HG02798 (cell line): ENCODE measurements at regions not wholly inside any gene's neighbourhood (a gene's known extent, or its start where the extent isn't known, plus 50 kb on each side); places are given as distances from the start of the nearest gene placed in this dataset.

ENCODE experiments used
- ATAC-seq: cut with Tn5 transposase; IDR thresholded peaks from one replicate; pipeline ENCODE4 v1.9.1; 2021; ENCODE audit warnings: mild to moderate bottlenecking; ENCODE audit not compliant: unreplicated experiment, poor library complexity

GRCh38 chr9:107431461-107431860 lies 58.1 kb downstream of the KLF4 start:
- no peak for ATAC-seq

DNA sequence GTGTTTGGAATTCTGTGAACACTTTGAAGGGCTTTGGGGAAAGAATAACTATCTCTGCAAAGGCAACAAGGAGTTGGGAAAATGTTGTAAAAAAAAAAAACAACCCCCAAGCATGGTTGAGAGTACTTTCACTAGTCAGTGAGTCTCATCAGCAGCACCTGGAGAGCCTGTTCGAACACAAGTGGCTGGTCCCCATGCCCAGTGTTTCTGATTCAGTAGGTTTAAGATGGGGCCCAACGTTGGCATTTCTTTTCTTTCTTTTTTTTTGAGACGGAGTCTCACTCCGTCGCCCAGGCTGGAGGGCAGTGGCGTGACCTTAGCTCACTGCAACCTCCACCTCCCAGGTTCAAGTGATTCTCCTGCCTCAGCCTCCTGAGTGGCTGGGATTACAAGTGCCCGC lies 59.5 kb downstream of the KLF4 start:
- ATAC-seq, result no peak

- ATAC-seq, result no peak
Observed at GRCh38 chr9:107426126-107426525, 63.4 kb downstream of the KLF4 start.

- ATAC-seq, result peak; percentile 88
Observed at GRCh38 chr9:107425101-107426025, 64.2 kb downstream of the KLF4 start.

DNA sequence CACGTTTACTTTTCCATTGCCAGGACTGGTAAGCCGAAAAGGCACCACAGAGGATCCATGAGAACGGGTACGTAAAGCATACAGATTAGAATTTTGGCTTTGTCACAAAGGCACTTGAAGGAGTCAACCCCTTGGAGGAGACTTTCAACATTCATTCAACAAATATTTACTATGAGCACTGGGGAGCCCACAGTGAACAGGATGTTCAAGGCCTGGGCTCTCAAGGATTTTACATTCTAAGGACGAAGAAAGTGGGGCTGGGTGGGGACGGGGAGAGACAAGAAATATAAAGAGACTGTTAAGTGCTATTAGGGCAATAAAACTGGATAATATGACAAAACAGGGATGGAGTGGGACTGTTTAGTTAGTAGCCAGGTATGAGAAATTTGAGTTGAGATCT lies 66.0 kb downstream of the KLF4 start:
- no peak for ATAC-seq

DNA sequence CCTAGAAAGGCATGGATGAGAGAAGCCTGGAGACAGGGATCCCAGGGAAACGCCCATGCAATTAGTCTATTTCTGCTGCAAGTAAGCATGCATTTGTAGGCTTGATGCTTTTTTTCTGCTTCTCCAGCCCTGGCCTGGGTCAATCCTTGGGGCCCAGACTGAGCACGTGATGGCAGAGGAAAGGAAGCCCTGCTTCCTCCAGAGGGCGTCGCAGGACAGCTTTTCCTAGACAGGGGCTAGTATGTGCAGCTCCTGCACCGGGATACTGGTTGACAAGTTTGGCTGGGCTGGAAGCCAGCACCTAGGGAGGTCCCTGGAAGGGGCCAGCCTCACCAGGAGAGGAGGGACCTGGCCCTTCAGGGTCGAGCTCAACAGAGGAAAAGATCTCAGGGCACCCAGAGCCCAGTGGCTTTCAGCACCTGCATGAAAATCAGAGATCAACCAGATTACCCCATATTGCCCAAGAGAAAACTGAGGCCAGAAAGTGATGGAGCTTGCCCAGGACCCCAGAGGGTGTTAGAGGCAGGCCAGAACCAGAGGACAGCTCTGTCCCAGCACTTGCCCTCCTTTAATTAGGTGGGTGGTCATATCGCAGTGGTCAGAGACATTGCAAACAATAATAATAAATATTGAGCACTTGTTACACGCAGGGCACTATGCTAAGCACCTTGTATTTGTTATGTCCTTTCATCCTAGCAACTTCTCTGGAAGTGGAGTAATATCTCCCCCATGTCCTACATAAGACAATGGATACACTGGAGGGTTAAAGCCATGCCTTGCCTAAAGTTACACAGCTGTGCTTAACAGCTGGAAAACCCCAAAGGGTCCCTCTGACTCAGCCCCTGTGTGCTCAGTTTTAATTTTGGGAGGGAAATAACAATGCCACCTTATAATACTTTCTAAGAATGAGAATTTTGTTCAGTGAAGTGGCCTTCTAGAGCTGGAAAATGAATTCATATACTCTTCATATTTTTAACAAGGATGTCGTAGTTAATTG lies 67.1 kb downstream of the KLF4 start:
- ATAC-seq, result peak; percentile 48

DNA sequence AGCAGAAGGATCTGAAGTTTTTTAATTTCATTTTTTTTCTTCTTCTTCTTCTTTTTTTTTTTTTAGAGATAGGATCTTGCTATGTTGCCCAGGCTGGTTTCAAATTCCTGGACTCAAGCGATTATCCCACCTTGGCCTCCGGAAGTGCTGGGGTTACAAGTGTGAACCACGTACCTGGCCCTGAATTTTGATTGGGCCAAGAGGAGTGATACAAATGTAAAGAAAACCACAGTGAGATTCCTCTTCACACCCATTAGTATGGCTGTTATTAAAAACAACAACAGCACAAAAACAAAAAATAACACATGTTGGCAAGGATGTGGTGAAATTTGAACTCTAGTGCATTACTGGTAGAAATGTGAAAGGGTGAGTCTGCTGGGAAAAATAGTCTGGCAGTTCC lies 79.1 kb downstream of the KLF4 start:
- ATAC-seq, result no peak

DNA sequence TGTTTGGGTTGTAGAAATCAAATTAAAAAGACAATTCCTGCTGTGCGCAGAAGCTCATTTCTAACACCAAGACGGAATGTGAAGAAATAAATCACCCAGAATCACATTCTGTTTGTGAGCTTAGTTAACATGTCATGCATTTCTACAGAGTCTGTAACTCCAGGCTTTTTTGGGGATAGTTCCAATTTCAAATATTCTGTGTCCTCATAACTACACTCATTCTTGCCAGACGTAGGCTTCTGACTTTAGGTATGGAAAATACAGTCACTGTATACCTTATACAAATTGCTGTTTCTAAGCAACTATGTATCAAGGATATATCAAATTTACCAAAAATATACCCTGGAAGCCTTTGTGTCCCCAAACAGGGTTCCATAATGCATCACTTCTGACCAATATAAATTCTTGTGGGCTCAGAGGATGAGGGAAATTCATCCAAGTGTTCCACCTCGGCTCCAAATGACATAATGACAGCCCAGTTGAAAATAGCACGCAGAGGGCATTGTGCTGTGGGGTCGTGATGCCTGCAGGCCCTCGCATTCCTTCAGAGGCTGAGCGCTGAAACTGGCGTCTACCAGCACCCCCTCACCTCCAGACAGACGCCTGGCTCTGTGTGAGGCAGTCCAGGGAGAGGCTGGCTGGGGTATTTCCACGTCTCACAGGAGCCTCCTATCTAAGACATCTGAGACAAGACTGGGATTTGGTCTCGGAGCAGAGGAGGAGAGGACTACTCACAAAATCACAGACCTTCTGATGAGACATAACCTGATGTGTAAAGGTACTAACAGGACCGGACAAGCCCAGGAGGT lies 79.8 kb downstream of the KLF4 start:
- ATAC-seq, result no peak

DNA sequence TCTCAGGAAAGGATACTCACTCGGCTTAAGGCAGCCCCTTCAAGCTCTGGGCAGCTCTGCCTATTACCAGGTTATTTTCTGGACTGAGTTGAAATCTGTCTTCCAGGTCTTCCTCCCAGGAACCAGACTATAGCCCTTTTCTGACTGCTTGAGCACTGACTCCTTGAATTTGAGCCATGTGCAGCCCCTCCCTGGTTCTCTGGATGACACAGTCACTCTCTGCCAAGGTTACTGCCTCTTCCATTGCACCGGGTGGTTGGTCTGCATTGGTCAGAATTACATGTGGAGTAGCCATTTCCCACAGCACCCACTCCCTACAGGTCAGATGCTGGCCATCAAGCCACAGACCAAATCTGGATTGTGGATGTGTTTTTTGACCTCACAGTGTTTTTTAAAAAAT lies 81.9 kb downstream of the KLF4 start:
- ATAC-seq, result no peak

DNA sequence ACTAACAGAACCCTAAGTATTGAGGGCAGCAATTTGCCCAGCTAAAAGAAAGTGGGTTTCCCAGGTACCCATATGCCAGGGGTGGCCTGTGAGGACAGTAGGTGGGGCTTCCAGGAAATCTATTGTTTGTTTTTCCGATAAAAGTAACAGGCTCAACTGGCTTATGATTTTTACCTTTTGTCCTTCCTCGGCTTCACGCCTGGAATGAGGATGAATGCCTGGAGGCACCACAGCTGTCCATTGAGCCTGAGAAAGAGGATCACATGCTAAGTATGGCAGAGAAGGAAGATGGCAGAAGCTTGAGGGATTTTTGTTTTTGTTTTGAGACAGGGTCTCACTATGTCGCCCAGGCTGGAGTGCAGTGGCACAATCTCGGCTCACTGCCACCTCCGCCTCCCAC lies 84.1 kb downstream of the KLF4 start:
- no peak for ATAC-seq

DNA sequence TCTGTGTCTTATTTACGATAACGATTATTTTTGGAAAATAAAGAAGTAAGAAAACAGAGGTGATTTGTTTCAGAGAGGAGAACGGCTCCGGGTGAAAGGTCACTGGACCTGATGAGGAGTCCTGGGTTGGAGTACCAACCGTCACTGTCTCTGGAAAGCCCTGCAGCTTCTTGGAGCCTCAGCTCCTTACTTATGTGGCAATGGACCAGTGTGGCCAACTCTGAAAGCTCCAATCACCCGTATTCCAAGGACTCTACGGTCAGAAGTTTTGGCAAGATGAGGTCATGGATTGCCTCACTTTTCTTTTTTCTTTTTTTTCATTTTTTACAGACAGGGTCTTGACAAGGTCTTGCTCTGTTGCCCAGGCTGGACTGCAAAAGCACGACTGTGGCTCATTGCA lies 84.8 kb downstream of the KLF4 start:
- ATAC-seq, result no peak

GRCh38 chr9:107404161-107404560 lies 85.4 kb downstream of the KLF4 start:
- ATAC-seq, result no peak

DNA sequence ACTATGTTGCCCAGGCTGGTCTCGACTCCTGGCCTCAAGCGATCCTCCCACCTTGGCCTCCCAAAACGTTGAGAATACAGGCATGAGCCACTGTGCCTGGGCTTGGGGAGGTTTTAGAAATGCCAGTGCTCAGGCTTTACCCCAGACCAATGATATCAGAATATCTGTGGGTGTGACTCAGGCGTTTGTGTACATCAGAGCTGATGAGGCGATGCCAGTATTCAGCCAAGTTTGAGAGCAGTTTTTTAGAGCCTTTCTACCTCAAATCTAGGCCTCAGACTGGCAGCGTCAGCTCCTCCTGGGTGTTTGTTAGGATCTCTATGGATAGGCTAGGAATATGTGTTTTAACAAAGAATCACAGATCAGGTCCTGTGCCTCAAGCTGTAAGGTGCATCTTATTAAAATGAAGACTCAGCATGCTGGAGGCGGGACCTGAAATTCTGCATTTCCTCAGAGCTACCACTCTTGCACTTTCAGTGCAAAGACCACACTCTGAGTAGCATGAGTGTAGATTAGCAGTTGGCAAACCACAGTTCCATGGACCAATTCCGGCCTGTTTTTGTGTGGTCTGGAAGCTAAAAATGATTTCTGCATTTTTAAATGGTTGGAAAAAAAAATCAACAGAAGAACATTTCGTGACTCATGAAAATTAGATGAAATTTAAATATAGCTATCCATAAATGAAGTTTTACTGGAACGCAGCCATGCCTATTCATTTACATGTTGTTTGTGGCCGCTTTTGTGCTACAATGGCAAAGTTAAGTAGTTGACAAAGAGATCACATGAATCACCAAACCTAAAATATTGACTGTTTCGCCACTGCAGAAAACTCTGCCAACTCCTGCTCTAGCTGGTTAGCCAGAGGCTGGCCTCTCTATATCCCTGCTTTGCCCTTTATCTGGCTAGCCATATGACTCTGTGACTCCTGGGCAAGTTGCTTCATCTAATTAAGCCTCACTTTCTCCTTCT lies 92.2 kb downstream of the KLF4 start:
- no peak for ATAC-seq

- ATAC-seq, result no peak
Observed at GRCh38 chr9:107394264-107394663, 95.3 kb downstream of the KLF4 start.

GRCh38 chr9:107390778-107391177 lies 98.8 kb downstream of the KLF4 start:
- ATAC-seq, result no peak

GRCh38 chr9:107390279-107390678 lies 99.3 kb downstream of the KLF4 start:
- no peak for ATAC-seq

GRCh38 chr9:107389617-107390071 lies 99.9 kb downstream of the KLF4 start:
- no peak for ATAC-seq

GRCh38 chr9:107388890-107389289 lies 100.7 kb downstream of the KLF4 start:
- no peak for ATAC-seq

GRCh38 chr9:107387409-107387808 lies 102.2 kb downstream of the KLF4 start:
- no peak for ATAC-seq
